ENCODE measurements at regions not wholly inside any gene's neighbourhood (a gene's known extent, or its start where the extent isn't known, plus 50 kb on each side); places are given as distances from the start of the nearest gene placed in this dataset.

DNA sequence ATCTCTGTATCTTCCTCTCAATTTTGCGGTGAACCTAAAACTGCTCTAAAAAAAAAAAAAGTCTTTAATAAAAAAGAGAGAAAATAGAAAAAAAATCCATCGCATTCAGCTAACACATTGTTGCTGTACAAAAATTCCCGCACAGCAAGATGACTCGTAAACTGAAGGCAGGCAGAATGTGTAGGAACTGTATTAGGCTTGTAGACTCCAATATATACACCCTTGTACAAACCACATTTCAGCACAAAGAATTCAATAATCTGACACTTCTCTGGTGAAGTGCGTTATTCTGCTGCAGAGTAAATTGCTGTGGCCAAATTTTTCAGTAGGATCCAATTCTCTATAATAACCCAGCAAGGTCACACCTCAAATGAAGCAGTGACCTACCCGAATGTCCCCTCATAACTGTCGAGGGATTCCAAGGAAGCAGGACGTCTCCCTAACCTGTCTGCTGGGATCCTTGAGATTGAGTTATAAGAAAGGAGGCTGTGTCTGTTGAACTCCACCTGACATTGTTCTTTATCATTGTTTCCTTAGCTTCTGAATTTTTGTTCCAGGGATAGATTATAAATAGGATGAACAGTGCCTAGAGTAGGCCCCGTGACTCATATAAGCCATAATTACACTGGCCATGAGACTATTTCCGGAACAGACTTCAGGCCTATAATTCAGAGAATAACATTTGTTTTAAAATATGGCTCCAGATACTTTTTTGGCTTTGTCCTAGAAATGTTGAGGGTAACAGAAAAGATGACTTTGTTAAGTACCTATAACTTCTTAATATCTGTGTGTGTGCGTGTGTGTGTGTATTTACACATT, 348.3 kb downstream of the PCDH7 start:
- Mint-ChIP-seq H3K4me3 (no peak overlapping the region), H3K27me3 (ENCODE audit: low read depth) (no peaks in the 10 kb centered on the region), H3K4me1 (ENCODE audit: low read depth) (no peaks in the 10 kb centered on the region), H3K27ac (no peak overlapping the region), H3K9me3 (no peaks in the 10 kb centered on the region), H3K36me3 (ENCODE audit: low read depth) (no peaks in the 10 kb centered on the region)
- CTCF ChIA-PET: no interaction called here
- intact Hi-C loops (cut with micrococcal nuclease): no loop called here
- no peak for DNase-seq

DNA sequence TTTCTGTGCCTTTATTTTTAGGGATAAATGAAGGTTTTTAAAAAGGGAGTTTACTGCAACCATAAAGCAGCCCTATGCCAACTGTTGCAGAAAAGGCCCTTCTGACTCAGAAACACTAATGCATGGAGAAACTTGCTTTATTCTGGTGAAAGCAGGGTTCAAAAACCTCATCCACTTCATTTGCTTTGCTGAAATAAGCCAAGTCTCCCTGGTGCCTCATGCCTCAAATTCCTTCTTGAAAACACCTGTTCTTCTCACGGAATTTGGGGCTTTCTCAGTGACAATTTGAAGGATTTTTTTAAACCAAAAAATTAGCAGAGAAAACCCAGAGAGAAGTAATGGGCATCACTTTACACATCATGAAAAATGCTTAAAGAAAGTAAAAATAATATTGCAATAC, 349.0 kb downstream of the PCDH7 start:
- DNase-seq: no peak
- Mint-ChIP-seq H3K27me3 (ENCODE audit: low read depth) (no peaks in the 10 kb centered on the region), H3K9me3 (no peaks in the 10 kb centered on the region), H3K4me1 (ENCODE audit: low read depth) (no peaks in the 10 kb centered on the region), H3K36me3 (ENCODE audit: low read depth) (no peaks in the 10 kb centered on the region), H3K4me3 (no peak overlapping the region), H3K27ac (no peak overlapping the region)
- intact Hi-C loops (cut with micrococcal nuclease): no loop called here
- CTCF ChIA-PET: no interaction called here

DNA sequence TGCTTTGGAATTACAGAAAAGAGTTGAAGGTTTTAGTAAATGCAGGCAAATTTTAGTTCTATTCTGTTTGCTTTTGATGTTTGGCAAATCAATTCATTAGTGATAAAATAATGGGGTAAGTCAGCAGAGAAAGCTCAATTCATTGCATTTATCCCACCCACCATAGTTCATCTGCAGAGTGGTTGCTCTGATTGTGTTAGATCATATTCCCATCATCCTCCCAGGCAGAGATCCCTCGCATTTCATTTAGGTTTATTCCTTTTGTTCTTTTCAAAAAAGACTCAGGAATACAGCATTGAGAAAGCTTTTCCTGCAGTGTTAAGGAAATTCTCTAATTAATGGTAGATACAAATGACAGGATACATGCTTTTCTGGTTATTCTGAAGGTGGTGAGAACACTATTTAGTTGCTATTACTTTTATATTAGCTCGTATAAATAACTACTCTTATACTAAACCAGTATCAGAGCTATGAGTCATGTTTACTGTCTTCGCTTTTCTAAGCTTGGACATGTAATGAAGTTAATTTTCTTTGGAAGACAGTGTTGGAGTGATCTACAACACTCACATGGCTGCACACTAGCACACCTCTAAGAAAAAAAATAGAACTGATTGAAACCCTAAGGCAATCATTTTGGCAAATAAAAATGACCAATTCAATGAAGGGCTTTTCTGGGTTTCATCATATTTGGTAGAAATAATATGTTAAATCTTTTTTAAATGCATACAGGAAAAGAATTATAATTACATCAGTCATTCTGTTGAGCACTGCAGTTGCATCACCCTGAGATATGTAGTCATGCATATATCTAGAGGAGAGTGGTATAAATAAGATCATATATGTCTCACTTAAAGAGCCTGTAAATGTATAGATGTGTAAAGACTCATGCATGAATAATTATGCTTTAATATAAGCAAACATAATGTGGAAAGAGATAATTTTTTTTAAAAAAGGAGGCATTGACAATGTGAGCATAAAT, 351.6 kb downstream of the PCDH7 start:
- Mint-ChIP-seq H3K4me1 (ENCODE audit: low read depth) (no peaks in the 10 kb centered on the region), H3K9me3 (no peaks in the 10 kb centered on the region), H3K36me3 (ENCODE audit: low read depth) (no peaks in the 10 kb centered on the region), H3K27ac (no peak overlapping the region), H3K4me3 (no peak overlapping the region), H3K27me3 (ENCODE audit: low read depth) (no peaks in the 10 kb centered on the region)
- CTCF ChIA-PET: no interaction called here
- intact Hi-C loops (cut with micrococcal nuclease): no loop called here
- no peak for DNase-seq

DNA sequence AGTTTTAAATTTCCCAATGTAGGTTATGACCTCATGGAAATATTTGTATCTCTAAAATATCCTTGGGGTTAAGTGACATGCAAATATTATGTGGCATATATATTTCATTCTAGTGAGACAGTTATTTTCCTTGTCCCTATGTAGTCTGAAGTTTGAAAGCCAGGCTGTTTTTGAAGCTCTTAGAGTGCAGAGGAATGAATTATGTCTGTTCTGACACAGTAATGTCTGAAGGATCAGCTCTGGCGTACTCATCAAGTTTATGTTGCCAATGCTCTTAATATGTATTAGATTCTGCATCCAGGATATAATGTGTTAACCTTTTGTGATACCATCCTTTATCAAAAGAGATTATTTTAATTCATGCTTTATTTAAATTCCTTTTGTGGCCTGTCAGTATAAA, 355.8 kb downstream of the PCDH7 start:
- no peak for DNase-seq
- no peak overlapping the region for H3K4me3 Mint-ChIP-seq

DNA sequence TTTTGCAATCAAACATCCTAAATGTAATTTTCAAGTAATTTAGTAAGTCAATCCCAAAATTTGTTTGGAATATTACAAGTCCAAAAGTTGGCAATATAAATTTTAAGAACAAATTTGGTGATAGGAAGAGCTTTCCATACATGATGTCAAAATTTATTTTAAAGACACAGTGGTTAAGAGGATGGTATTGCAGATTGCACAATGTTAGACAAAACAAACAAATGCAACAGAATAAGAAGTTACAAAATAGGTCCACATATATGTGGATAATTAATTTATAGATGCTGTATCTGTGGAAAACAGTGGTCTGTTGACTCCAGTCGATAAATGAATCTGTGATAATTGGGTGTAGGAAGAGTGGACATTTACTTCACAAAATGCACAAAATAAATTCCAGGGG, 358.5 kb downstream of the PCDH7 start:
- no peak overlapping the region for H3K4me3 Mint-ChIP-seq
- CTCF ChIA-PET: no interaction called here
- H3K27me3 Mint-ChIP-seq (ENCODE audit: low read depth): no peaks in the 10 kb centered on the region
- H3K9me3 Mint-ChIP-seq: peaks cover 4% of the 10 kb centered on the region
- no peak for DNase-seq
- H3K27ac Mint-ChIP-seq: no peak overlapping the region
- H3K4me1 Mint-ChIP-seq (ENCODE audit: low read depth): no peaks in the 10 kb centered on the region
- H3K36me3 Mint-ChIP-seq (ENCODE audit: low read depth): no peaks in the 10 kb centered on the region
- intact Hi-C loops (cut with micrococcal nuclease): no loop called here

More for the DNA sequence above, 355.8 kb downstream of the PCDH7 start:
- Mint-ChIP-seq H3K36me3 (ENCODE audit: low read depth) (no peaks in the 10 kb centered on the region), H3K4me1 (ENCODE audit: low read depth) (no peaks in the 10 kb centered on the region), H3K9me3 (peaks cover 4% of the 10 kb centered on the region), H3K27ac (no peak overlapping the region), H3K27me3 (ENCODE audit: low read depth) (no peaks in the 10 kb centered on the region)
- intact Hi-C loops (cut with micrococcal nuclease): no loop called here
- CTCF ChIA-PET: no interaction called here

DNA sequence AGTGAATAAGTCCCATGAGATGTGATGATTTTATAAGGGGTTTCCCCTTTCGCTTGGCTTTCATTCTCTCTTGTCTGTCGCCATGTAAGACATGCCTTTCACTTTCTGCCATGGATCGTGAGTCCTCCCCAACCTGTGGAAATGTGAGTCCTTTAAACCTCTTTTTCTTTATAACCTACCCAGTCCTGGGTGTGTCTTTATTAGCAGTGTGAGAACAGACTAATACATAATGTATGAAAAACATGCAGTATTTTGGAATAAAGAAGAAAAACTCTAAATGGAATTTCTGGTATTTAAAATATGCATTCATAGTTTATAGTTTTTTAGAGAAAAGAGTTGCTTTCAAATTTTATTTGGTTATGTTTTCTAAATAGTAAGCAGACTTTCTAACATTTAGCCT, 360.7 kb downstream of the PCDH7 start:
- Mint-ChIP-seq H3K27ac (no peak overlapping the region), H3K9me3 (peaks cover 6% of the 10 kb centered on the region), H3K4me3 (no peak overlapping the region), H3K4me1 (ENCODE audit: low read depth) (no peaks in the 10 kb centered on the region), H3K36me3 (ENCODE audit: low read depth) (no peaks in the 10 kb centered on the region), H3K27me3 (ENCODE audit: low read depth) (no peaks in the 10 kb centered on the region)
- DNase-seq: no peak
- intact Hi-C loops (cut with micrococcal nuclease): no loop called here
- CTCF ChIA-PET: no interaction called here

DNA sequence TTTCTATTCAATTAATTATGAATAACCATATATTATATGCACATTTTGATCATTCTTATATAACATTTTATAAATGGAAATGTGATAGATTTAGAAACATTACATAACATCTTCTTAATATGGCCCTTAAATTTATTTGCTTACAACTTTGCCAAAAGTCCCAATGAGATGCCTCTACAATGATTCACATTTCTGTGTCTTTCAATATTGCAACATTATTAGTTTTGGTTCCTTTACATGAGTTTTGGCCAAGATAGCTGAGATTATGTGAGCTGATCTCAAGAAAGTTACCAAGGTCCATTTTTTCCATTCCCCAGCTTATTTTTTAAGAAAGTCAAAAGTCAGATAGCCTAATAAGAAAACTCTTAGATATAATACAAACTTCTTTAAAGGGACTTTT, 361.2 kb downstream of the PCDH7 start:
- Mint-ChIP-seq H3K9me3 (peaks cover 6% of the 10 kb centered on the region), H3K36me3 (ENCODE audit: low read depth) (no peaks in the 10 kb centered on the region), H3K27me3 (ENCODE audit: low read depth) (no peaks in the 10 kb centered on the region), H3K4me1 (ENCODE audit: low read depth) (no peaks in the 10 kb centered on the region), H3K27ac (no peak overlapping the region), H3K4me3 (no peak overlapping the region)
- intact Hi-C loops (cut with micrococcal nuclease): no loop called here
- no peak for DNase-seq
- CTCF ChIA-PET: no interaction called here

DNA sequence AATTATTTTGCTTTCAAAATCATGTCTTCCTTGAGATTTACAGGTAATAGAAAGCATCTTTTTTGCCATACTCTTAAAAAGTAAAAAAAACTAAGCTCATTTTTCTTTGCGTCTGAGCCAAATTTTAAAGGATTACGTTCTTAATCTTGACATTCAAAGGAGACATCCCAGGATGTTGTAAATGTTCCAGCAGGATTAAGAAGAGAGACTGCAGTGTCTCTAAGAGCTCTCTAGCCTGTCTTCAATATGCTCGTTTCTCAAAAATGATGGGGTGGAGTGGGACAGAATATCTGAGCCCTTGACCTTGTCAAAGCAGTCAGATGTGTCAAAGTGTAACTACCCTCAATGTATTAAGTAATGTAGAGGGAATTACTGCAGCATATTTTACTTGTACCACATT, 363.3 kb downstream of the PCDH7 start:
- intact Hi-C loops (cut with micrococcal nuclease): no loop called here
- CTCF ChIA-PET: interaction anchor here (0.6 kb wide), 1 partner anchor 35 kb away, joined by 4 read pairs; no protein-coding TSS in a partner anchor
- no peak for DNase-seq
- Mint-ChIP-seq H3K4me1 (ENCODE audit: low read depth) (no peaks in the 10 kb centered on the region), H3K27me3 (ENCODE audit: low read depth) (no peaks in the 10 kb centered on the region), H3K4me3 (no peak overlapping the region), H3K9me3 (peaks cover 3% of the 10 kb centered on the region), H3K27ac (no peak overlapping the region), H3K36me3 (ENCODE audit: low read depth) (no peaks in the 10 kb centered on the region)

DNA sequence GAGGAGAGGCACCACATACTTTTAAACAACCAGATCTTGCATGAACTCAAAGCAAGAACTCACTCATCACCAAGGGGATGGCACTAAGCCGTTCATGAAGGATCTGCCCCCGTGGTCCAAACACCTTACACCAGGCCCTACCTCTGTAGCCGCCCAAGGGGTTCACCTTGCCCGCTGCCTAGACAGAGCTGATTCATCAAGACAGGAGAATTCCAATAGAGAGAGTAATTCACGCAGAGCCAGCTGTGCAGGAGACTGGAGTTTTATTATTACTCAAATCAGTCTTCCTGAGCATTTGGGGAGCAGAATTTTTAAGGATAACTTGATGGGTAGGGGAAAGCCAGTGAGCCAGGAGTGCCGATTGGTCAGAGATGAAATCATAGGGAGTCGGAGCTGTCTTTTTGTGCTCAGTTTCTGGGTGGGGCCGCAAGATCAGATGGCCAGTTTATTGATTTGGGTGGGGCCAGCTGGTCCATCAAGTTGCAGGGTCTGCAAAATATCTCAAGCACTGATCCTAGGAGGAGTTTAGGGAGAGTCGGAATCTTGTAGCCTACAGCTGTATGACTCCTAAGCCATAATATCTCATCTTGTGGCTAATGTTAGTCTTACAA, 364.7 kb downstream of the PCDH7 start:
- Mint-ChIP-seq H3K9me3 (peaks cover 2% of the 10 kb centered on the region), H3K27me3 (ENCODE audit: low read depth) (no peaks in the 10 kb centered on the region), H3K4me1 (ENCODE audit: low read depth) (no peaks in the 10 kb centered on the region), H3K27ac (no peak overlapping the region), H3K4me3 (no peak overlapping the region), H3K36me3 (ENCODE audit: low read depth) (no peaks in the 10 kb centered on the region)
- CTCF ChIA-PET: no interaction called here
- no peak for DNase-seq
- intact Hi-C loops (cut with micrococcal nuclease): no loop called here

DNA sequence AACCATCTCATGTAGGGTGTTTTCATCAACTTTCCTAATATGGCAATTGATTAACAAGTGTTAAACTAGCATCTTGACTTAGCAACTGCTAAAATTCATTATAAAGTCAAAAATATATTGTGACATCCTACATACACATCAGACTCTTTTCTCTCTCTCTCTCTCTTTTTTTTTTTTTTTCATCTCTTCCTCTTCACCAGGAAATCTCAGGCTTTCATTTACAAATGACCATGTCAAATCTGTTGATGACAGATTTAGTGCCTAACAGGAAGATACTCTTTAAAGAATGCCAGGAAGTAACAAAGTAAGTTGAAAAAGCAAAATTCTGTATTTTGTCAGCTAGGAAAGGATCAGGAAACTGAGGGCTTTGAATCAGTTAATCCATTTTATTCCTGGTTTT, 365.5 kb downstream of the PCDH7 start:
- DNase-seq: no peak
- H3K4me3 Mint-ChIP-seq: no peak overlapping the region
- no peaks in the 10 kb centered on the region for H3K27me3 Mint-ChIP-seq (ENCODE audit: low read depth)
- CTCF ChIA-PET: no interaction called here
- no peaks in the 10 kb centered on the region for H3K4me1 Mint-ChIP-seq (ENCODE audit: low read depth)
- peaks cover 2% of the 10 kb centered on the region for H3K9me3 Mint-ChIP-seq
- intact Hi-C loops (cut with micrococcal nuclease): no loop called here
- H3K36me3 Mint-ChIP-seq (ENCODE audit: low read depth): no peaks in the 10 kb centered on the region
- H3K27ac Mint-ChIP-seq: no peak overlapping the region

DNA sequence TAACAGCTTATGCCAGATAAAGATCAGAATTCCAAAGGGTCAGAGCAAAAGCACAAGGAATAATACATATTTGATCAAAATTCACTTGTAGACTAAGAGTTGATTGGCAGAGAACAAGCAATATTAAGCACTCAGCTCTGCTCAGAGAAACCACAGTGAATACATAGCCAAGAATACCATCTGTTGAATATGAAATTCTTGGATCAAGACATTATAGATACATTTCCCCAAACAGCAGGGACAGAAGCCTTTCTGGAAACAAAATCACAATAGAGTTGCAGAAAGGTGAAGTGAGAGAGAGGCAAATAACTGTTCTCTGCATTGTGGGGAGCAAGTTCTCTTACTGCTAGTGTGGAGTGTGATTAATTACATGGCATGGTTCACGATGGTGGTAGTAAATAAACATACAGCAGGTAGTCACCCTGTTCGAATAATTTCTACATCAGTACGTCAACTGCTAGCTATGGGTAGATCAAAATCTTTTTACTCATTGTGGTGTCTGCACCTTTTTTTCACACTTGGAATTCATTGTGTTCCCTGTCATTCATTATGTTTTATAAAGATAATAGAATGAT, 366.7 kb downstream of the PCDH7 start:
- intact Hi-C loops (cut with micrococcal nuclease): no loop called here
- CTCF ChIA-PET: no interaction called here
- no peak overlapping the region for H3K4me3 Mint-ChIP-seq
- no peaks in the 10 kb centered on the region for H3K27me3 Mint-ChIP-seq (ENCODE audit: low read depth)
- no peaks in the 10 kb centered on the region for H3K4me1 Mint-ChIP-seq (ENCODE audit: low read depth)
- DNase-seq: no peak
- H3K36me3 Mint-ChIP-seq (ENCODE audit: low read depth): no peaks in the 10 kb centered on the region
- H3K27ac Mint-ChIP-seq: no peak overlapping the region
- peaks cover 2% of the 10 kb centered on the region for H3K9me3 Mint-ChIP-seq

DNA sequence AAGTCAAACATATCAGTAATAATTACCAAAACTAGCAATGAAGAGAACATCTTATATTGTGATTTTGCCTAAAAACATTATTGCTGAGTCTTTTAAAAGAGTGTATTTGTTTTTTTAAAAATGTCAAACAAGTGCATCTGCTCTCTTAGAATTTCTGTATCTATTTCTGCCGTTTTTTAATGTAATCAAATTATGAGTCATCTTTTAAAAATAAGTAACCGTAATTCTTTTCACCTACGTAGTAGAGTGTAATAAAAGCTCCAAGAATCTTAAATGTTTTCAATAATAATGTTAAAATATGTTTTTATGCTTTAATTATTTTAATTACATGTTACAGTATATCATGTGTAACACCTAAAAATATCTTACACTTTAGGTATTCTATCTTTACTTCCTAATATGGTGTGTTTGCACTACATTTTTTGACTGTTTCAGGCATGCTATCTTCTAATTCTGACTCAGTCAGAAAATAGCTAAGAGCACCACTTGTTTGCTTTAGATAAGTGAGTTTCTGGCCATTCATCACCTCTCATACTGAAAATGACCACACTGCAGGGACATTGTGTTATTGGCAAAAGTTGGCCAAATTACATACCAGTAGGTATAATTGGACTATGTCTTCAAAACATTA, 368.5 kb downstream of the PCDH7 start:
- no peak overlapping the region for H3K4me3 Mint-ChIP-seq
- no peak for DNase-seq
- H3K4me1 Mint-ChIP-seq (ENCODE audit: low read depth): no peaks in the 10 kb centered on the region
- CTCF ChIA-PET: interaction anchor here (0.5 kb wide), 1 partner anchor 61 kb away, joined by 4 read pairs; no protein-coding TSS in a partner anchor
- no peaks in the 10 kb centered on the region for H3K36me3 Mint-ChIP-seq (ENCODE audit: low read depth)
- H3K27ac Mint-ChIP-seq: no peak overlapping the region
- H3K9me3 Mint-ChIP-seq: peaks cover 2% of the 10 kb centered on the region
- no peaks in the 10 kb centered on the region for H3K27me3 Mint-ChIP-seq (ENCODE audit: low read depth)
- intact Hi-C loops (cut with micrococcal nuclease): no loop called here
